HG02981 (cell line): ENCODE measurements at regions not wholly inside any gene's neighbourhood (a gene's known extent, or its start where the extent isn't known, plus 50 kb on each side); places are given as distances from the start of the nearest gene placed in this dataset.

Experiments
- ATAC-seq: cut with Tn5 transposase; IDR thresholded peaks from one replicate; pipeline ENCODE4 v1.9.1; 2021; ENCODE audit warnings: mild to moderate bottlenecking, moderate library complexity; ENCODE audit not compliant: unreplicated experiment

- no peak for ATAC-seq
These were observed 93.5 kb downstream of the C1orf94 start for GRCh38 chr1:34270181-34270580.

GRCh38 chr1:34272152-34272551 lies 95.4 kb downstream of the C1orf94 start:
- ATAC-seq: no peak

GRCh38 chr1:34275150-34275549 lies 98.4 kb downstream of the C1orf94 start:
- ATAC-seq: no peak

GRCh38 chr1:34276606-34277005 lies 99.9 kb downstream of the C1orf94 start:
- no peak for ATAC-seq

GRCh38 chr1:34277150-34277549 lies 100.4 kb downstream of the C1orf94 start:
- no peak for ATAC-seq

- no peak for ATAC-seq
These were observed 101.5 kb downstream of the C1orf94 start for GRCh38 chr1:34278211-34278610.

- ATAC-seq: no peak
These were observed 103.3 kb downstream of the C1orf94 start for GRCh38 chr1:34279971-34280370.

GRCh38 chr1:34280509-34280908 lies 103.8 kb downstream of the C1orf94 start:
- ATAC-seq: no peak

- no peak for ATAC-seq
These were observed 106.4 kb downstream of the C1orf94 start for GRCh38 chr1:34283142-34283541.

- no peak for ATAC-seq
These were observed 109.8 kb downstream of the C1orf94 start for GRCh38 chr1:34286511-34286910.

GRCh38 chr1:34290831-34291230 lies 114.1 kb downstream of the C1orf94 start:
- no peak for ATAC-seq

GRCh38 chr1:34292472-34292871 lies 115.8 kb downstream of the C1orf94 start:
- no peak for ATAC-seq

GRCh38 chr1:34296059-34296458 lies 119.4 kb downstream of the C1orf94 start:
- no peak for ATAC-seq

- ATAC-seq: no peak
These were observed 126.1 kb downstream of the C1orf94 start for GRCh38 chr1:34302798-34303197.

GRCh38 chr1:34303218-34303617 lies 126.5 kb downstream of the C1orf94 start:
- no peak for ATAC-seq

GRCh38 chr1:34306568-34306967 lies 129.9 kb downstream of the C1orf94 start:
- ATAC-seq: no peak

GRCh38 chr1:34312359-34312758 lies 135.7 kb downstream of the C1orf94 start:
- ATAC-seq: no peak

- ATAC-seq: no peak
These were observed 139.3 kb downstream of the C1orf94 start for GRCh38 chr1:34315974-34316373.

- no peak for ATAC-seq
These were observed 140.1 kb downstream of the C1orf94 start for GRCh38 chr1:34316773-34317172.

GRCh38 chr1:34319218-34319617 lies 142.5 kb downstream of the C1orf94 start:
- no peak for ATAC-seq

- ATAC-seq: no peak
These were observed 143.5 kb downstream of the C1orf94 start for GRCh38 chr1:34320053-34320669.

- no peak for ATAC-seq
These were observed 146.3 kb downstream of the C1orf94 start for GRCh38 chr1:34322969-34323368.

- ATAC-seq: no peak
These were observed 148.3 kb downstream of the C1orf94 start for GRCh38 chr1:34324879-34325440.
